Neuron (in vitro differentiated cells): ENCODE measurements at regions not wholly inside any gene's neighbourhood (a gene's known extent, or its start where the extent isn't known, plus 50 kb on each side); places are given as distances from the start of the nearest gene placed in this dataset.

ENCODE experiments used
- H2AFZ ChIP-seq: one replicate; pipeline ENCODE4 v1.6.1; 2013; ENCODE audit warnings: low read depth, mild to moderate bottlenecking, inconsistent platforms, low read length, moderate library complexity
- H3K27me3 ChIP-seq: one replicate; pipeline ENCODE4 v1.6.1; 2013; ENCODE audit warnings: low read length; ENCODE audit not compliant: insufficient read depth
- H3K36me3 ChIP-seq: one replicate; pipeline ENCODE4 v1.6.1; 2013; ENCODE audit warnings: low read length; ENCODE audit not compliant: insufficient read depth
- H3K4me1 ChIP-seq: one replicate; pipeline ENCODE4 v1.6.1; 2013; ENCODE audit warnings: low read length; ENCODE audit not compliant: insufficient read depth
- H3K4me3 ChIP-seq: 2 replicates; pipeline ENCODE4 v1.5.1; 2013; ENCODE audit warnings: mild to moderate bottlenecking, low read length, moderate library complexity
- H3K9me3 ChIP-seq: one replicate; pipeline ENCODE4 v1.6.1; 2013; ENCODE audit warnings: low read length

DNA sequence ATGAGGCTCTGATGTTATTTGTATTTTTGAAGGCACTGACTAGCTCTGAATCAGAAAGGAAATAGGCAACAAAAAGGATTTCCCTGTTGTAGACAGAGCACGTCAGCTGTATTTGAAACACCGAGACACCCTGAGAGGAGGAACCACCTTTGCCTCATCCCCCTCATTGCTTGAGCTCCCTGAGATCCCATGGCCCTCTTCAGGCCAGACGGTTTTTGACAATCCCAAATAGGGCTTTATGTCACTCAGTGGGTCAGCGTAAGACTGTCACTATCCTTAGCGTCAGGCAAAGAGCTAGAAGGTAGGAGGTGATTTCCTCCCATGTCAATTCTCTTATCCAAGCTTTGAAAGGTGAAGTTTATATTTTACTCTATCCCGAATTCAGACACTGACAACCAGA is 254.3 kb downstream of the ZNF621 start:
- H3K9me3 ChIP-seq: no peaks in the 10 kb centered on the region
- no peak overlapping the region for H2AFZ ChIP-seq
- no peak overlapping the region for H3K4me3 ChIP-seq
- H3K27me3 ChIP-seq: no peaks in the 10 kb centered on the region
- H3K4me1 ChIP-seq: peaks cover 8% of the 10 kb centered on the region
- H3K36me3 ChIP-seq: no peaks in the 10 kb centered on the region

DNA sequence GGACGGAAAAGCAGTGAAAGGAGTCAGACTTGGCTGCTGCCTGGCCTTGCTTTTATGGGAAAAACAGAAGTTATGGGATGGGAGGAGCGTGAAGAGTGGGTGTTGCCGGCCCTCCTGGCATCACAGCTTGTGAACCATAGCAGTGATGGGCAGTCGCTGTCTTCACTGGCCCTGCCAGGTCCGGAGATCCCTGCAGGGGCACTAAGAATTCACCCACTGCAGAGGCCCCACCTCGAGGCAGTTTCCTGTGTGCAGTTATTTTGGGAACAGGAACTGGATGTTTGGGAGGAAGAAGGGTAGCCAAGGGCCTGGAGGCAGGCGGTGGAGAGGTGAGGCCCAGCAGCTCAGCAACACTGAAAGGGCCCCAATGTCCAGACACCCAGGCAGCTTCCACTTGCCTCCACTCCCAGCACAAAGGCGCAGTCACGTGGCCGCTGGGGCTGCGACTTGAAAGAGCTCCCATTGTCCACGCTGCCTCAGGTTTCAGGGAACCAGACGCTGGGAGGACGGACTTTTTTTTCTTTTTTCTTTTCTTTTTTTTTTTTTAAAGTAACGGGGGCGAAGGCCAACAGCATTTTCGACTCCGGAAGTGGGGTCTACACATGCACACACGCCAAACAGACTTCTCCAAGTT is 255.6 kb downstream of the ZNF621 start:
- H2AFZ ChIP-seq: peak overlapping the region; percentile 74
- H3K4me1 ChIP-seq: peaks cover 8% of the 10 kb centered on the region
- H3K27me3 ChIP-seq: no peaks in the 10 kb centered on the region
- peak overlapping the region; percentile 29 for H3K4me3 ChIP-seq
- no peaks in the 10 kb centered on the region for H3K9me3 ChIP-seq
- no peaks in the 10 kb centered on the region for H3K36me3 ChIP-seq

DNA sequence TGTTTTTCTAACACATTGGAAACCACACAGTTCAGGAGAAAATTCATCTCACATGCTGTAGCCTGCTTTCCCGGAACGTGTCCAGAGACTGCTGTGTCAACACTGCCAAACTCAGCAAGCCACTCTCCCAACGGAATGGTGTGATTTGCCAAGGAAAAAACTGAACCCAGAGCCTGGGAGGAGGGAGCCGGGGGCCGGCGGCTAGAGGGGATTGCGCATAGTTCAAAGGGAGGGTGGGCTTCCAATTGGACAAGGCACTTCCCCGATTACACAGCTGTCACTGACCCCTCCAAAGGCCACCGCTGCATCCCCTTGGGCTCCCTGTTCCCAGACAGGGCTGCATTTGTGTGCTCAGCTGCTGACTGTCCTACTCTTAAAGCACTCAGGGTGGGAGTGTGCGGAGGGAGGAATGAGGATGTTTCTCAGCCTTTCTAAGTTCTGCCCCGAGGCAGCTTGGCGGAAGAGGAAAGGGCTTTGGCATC is 256.2 kb downstream of the ZNF621 start:
- Histone ChIP-seq H2AFZ (peak overlapping the region; percentile 74), H3K27me3 (no peaks in the 10 kb centered on the region), H3K36me3 (no peaks in the 10 kb centered on the region), H3K9me3 (no peaks in the 10 kb centered on the region), H3K4me1 (peaks cover 8% of the 10 kb centered on the region), H3K4me3 (peak overlapping the region; percentile 29)

- Histone ChIP-seq H3K4me1 (peaks cover 8% of the 10 kb centered on the region), H3K27me3 (no peaks in the 10 kb centered on the region), H3K36me3 (no peaks in the 10 kb centered on the region), H3K4me3 (no peak overlapping the region), H2AFZ (no peak overlapping the region), H3K9me3 (no peaks in the 10 kb centered on the region)
These were observed 257.5 kb downstream of the ZNF621 start for GRCh38 chr3:40782111-40782721.

- Histone ChIP-seq H3K36me3 (no peaks in the 10 kb centered on the region), H2AFZ (no peak overlapping the region), H3K4me3 (no peak overlapping the region), H3K9me3 (no peaks in the 10 kb centered on the region), H3K27me3 (no peaks in the 10 kb centered on the region), H3K4me1 (no peaks in the 10 kb centered on the region)
These were observed 266.0 kb downstream of the ZNF621 start for GRCh38 chr3:40790746-40791145.

DNA sequence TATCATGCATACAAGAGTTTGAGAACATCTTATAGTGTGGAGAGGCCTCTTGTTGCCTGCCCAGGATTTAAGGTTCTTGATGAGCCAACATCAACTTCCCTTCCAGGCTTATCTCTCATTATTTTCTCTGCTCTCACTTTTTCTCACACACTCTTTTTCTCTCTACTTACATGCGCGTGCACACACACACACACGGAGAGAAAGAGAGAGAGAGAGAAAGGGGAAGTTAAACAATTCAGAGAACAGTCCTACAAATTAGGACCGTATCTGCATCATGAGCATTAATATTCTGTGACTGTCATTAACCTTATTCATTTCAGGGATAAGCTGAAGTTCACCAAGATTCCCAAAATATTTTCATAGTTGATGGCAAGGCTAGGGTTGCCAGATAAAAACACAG is 269.0 kb downstream of the ZNF621 start:
- Histone ChIP-seq H2AFZ (no peak overlapping the region), H3K4me3 (no peak overlapping the region)

GRCh38 chr3:40800343-40800742 is 275.6 kb downstream of the ZNF621 start:
- no peaks in the 10 kb centered on the region for H3K9me3 ChIP-seq
- no peak overlapping the region for H2AFZ ChIP-seq
- H3K27me3 ChIP-seq: no peaks in the 10 kb centered on the region
- no peaks in the 10 kb centered on the region for H3K36me3 ChIP-seq
- H3K4me3 ChIP-seq: no peak overlapping the region
- no peaks in the 10 kb centered on the region for H3K4me1 ChIP-seq

More for the DNA sequence above, 269.0 kb downstream of the ZNF621 start:
- H3K9me3 ChIP-seq: no peaks in the 10 kb centered on the region
- no peaks in the 10 kb centered on the region for H3K4me1 ChIP-seq
- no peaks in the 10 kb centered on the region for H3K27me3 ChIP-seq
- H3K36me3 ChIP-seq: no peaks in the 10 kb centered on the region

DNA sequence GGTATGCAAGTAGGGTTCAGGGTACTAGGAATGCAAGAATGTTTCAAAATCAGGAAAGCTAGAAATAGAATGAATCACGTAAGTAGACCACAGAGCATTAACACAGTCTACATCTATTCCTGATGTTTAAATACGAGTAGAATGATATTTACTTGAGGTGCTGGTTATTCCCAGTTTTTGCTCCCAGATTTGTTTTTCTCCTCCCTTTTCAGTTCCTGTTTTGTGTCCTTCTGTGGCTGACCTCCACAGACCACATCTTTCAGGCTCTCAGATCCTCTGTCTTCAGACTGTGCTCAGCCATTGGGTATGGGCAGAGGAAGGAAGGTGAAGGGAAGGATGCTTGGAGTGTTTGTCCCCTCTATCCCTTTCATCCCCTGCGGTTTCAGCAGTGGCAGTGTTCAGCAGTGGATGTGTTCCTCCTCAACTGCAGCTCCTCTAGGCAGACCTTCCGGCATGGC is 276.6 kb downstream of the ZNF621 start:
- H2AFZ ChIP-seq: no peak overlapping the region
- H3K9me3 ChIP-seq: no peaks in the 10 kb centered on the region
- no peak overlapping the region for H3K4me3 ChIP-seq
- H3K36me3 ChIP-seq: no peaks in the 10 kb centered on the region
- H3K4me1 ChIP-seq: no peaks in the 10 kb centered on the region
- H3K27me3 ChIP-seq: no peaks in the 10 kb centered on the region

DNA sequence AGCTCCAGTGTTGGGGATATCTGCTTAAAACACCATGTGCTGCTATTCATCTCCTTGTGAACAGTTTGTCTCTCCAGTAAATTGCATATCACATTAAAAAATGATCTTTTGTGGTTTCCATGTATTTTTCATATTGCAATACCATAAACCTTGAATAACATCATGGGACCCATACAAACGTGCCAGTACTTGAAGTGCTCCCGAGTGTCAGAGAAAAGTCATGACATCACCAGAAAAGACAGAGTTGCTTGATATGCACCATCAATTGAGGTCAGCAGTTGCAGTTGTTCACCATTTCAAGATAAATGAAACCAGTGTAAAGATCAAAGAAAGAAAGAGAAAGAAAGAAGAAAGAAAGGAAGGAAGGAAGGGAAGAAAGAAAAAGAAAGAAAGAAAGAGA is 278.6 kb downstream of the ZNF621 start:
- Histone ChIP-seq H3K36me3 (no peaks in the 10 kb centered on the region), H3K9me3 (no peaks in the 10 kb centered on the region), H3K4me1 (no peaks in the 10 kb centered on the region), H2AFZ (no peak overlapping the region), H3K4me3 (no peak overlapping the region), H3K27me3 (no peaks in the 10 kb centered on the region)

- H2AFZ ChIP-seq: no peak overlapping the region
- no peaks in the 10 kb centered on the region for H3K36me3 ChIP-seq
- H3K27me3 ChIP-seq: no peaks in the 10 kb centered on the region
- H3K9me3 ChIP-seq: no peaks in the 10 kb centered on the region
- no peak overlapping the region for H3K4me3 ChIP-seq
- no peaks in the 10 kb centered on the region for H3K4me1 ChIP-seq
These were observed 280.7 kb downstream of the ZNF621 start for GRCh38 chr3:40805456-40805855.

DNA sequence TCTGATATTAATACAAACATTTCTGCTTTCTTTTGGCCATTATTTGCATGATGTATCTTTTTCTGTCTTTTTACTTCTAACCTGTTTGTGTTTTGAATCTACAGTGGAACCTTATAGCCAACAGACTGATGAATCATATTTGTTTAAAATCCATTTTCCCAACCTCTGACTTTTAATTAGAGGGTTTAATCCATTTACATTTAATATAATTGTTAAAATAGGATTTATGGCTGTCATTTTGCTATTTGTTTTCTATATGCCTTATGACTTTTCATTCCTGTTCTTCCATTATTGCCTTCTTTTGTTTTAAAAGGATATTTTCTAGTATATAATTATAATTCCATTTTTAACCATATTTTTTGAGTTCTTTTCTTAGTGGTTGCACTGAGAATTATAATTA is 286.1 kb downstream of the ZNF621 start:
- no peaks in the 10 kb centered on the region for H3K36me3 ChIP-seq
- H3K4me3 ChIP-seq: no peak overlapping the region

GRCh38 chr3:40817017-40817416 is 292.3 kb downstream of the ZNF621 start:
- Histone ChIP-seq H3K27me3 (no peaks in the 10 kb centered on the region), H3K4me1 (no peaks in the 10 kb centered on the region), H3K9me3 (no peaks in the 10 kb centered on the region), H3K36me3 (no peaks in the 10 kb centered on the region), H2AFZ (no peak overlapping the region), H3K4me3 (no peak overlapping the region)

More for the DNA sequence above, 286.1 kb downstream of the ZNF621 start:
- H2AFZ ChIP-seq: no peak overlapping the region
- H3K9me3 ChIP-seq: no peaks in the 10 kb centered on the region
- no peaks in the 10 kb centered on the region for H3K4me1 ChIP-seq
- no peaks in the 10 kb centered on the region for H3K27me3 ChIP-seq

- no peaks in the 10 kb centered on the region for H3K27me3 ChIP-seq
These were observed 296.6 kb downstream of the ZNF621 start for GRCh38 chr3:40821315-40821714.

More at GRCh38 chr3:40821315-40821714, 296.6 kb downstream of the ZNF621 start:
- no peaks in the 10 kb centered on the region for H3K36me3 ChIP-seq
- no peaks in the 10 kb centered on the region for H3K9me3 ChIP-seq
- H3K4me1 ChIP-seq: no peaks in the 10 kb centered on the region
- H3K4me3 ChIP-seq: no peak overlapping the region
- H2AFZ ChIP-seq: no peak overlapping the region
